NCI-H526 (cell line): ENCODE measurements at regions not wholly inside any gene's neighbourhood (a gene's known extent, or its start where the extent isn't known, plus 50 kb on each side); places are given as distances from the start of the nearest gene placed in this dataset.

Source experiments
- DNase-seq, 2 experiments: peaks; one replicate each; lab custom pipeline; 2025; lab: John Stamatoyannopoulos, UW

GRCh38 chr2:70397186-70397585 lies 95.3 kb upstream of the FAM136A start:
- no peak for DNase-seq

GRCh38 chr2:70396612-70397011 lies 94.7 kb upstream of the FAM136A start:
- no peak for DNase-seq

- no peak for DNase-seq
Measured at GRCh38 chr2:70393881-70394280, 92.0 kb upstream of the FAM136A start.

GRCh38 chr2:70391988-70392387 lies 90.1 kb upstream of the FAM136A start:
- DNase-seq = no peak

- DNase-seq = no peak
Measured at GRCh38 chr2:70391259-70391658, 89.4 kb upstream of the FAM136A start.

- no peak for DNase-seq
Measured at GRCh38 chr2:70388813-70389212, 86.9 kb upstream of the FAM136A start.

- DNase-seq = no peak
Measured at GRCh38 chr2:70388128-70388527, 86.3 kb upstream of the FAM136A start.

GRCh38 chr2:70385966-70386595 lies 84.2 kb upstream of the FAM136A start:
- no peak for DNase-seq

- DNase-seq = no peak
Measured at GRCh38 chr2:70385204-70385603, 83.3 kb upstream of the FAM136A start.

- peak in 1 of 2 experiments; percentile 46 for DNase-seq
Measured at GRCh38 chr2:70381821-70382220, 80.0 kb upstream of the FAM136A start.

GRCh38 chr2:70381235-70381634 lies 79.4 kb upstream of the FAM136A start:
- no peak for DNase-seq

- DNase-seq = no peak
Measured at GRCh38 chr2:70380621-70381020, 78.8 kb upstream of the FAM136A start.

- DNase-seq = no peak
Measured at GRCh38 chr2:70374616-70375015, 72.7 kb upstream of the FAM136A start.

GRCh38 chr2:70371753-70372152 lies 69.9 kb upstream of the FAM136A start:
- peak; percentile 6 to 14 for DNase-seq

GRCh38 chr2:70369082-70369481 lies 67.2 kb upstream of the FAM136A start:
- no peak for DNase-seq

- no peak for DNase-seq
Measured at GRCh38 chr2:70368545-70368944, 66.7 kb upstream of the FAM136A start.

- no peak for DNase-seq
Measured at GRCh38 chr2:70367722-70368323, 66.0 kb upstream of the FAM136A start.

- no peak for DNase-seq
Measured at GRCh38 chr2:70362661-70363060, 60.8 kb upstream of the FAM136A start.

- DNase-seq = no peak
Measured at GRCh38 chr2:70360661-70361270, 58.9 kb upstream of the FAM136A start.

GRCh38 chr2:70357684-70358071 lies 55.8 kb upstream of the FAM136A start:
- DNase-seq = no peak

- no peak for DNase-seq
Measured at GRCh38 chr2:70356941-70357683, 55.2 kb upstream of the FAM136A start.

- DNase-seq = no peak
Measured at GRCh38 chr2:70354264-70354949, 52.5 kb upstream of the FAM136A start.
